GM21367 (cell line): ENCODE measurements at regions not wholly inside any gene's neighbourhood (a gene's known extent, or its start where the extent isn't known, plus 50 kb on each side); places are given as distances from the start of the nearest gene placed in this dataset.

ENCODE experiments used
- ATAC-seq: cut with Tn5 transposase; IDR thresholded peaks from one replicate; pipeline ENCODE4 v1.9.1; 2021; ENCODE audit not compliant: unreplicated experiment

DNA sequence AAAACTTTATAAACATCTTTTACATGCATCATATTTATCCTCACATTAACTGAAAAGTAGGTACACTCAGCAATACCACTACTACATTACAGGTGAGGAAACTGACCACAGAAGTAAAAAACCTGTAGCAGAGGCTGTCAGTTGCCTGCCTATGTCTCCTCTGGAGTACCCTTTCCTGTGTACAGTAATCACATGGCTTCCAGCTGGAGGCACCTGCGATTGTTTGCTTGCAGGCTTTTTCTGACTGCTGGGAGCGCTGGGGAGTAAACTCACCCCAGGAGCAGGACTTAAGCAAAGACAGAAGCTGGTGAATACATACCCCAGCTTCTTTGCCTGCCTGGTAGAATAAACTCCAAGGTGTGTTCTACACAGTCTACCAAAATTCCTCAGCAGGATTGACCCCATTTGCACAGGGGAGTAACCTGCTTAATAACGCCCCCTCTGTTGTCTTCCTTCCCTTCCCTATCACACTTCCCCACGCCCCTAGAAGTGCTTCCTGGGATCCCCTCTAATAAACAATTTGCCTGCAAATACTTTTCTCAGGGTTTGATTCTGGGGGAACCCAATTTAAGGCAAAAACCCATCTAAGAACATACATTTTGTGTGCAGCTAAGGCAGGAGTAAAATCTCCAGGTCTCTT lies 138.9 kb downstream of the PTH2R start:
- no peak for ATAC-seq

DNA sequence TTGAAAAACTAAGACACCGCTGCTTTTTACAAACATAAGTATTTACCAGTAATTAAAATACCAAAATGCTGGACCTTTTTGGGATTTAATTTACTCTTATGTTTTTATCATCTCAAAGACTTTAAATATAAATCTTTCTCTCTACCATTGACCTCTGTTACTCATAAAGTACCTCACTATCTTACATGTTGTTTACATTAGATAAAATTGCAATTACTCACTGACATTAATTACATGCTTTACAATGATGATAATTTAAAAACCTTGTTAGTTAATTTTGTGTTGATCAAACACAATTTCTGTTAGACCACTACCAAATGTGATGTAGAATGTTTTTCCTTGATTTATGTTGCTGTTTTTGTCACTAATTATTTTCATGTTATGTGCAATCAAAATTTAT lies 139.5 kb downstream of the PTH2R start:
- no peak for ATAC-seq

DNA sequence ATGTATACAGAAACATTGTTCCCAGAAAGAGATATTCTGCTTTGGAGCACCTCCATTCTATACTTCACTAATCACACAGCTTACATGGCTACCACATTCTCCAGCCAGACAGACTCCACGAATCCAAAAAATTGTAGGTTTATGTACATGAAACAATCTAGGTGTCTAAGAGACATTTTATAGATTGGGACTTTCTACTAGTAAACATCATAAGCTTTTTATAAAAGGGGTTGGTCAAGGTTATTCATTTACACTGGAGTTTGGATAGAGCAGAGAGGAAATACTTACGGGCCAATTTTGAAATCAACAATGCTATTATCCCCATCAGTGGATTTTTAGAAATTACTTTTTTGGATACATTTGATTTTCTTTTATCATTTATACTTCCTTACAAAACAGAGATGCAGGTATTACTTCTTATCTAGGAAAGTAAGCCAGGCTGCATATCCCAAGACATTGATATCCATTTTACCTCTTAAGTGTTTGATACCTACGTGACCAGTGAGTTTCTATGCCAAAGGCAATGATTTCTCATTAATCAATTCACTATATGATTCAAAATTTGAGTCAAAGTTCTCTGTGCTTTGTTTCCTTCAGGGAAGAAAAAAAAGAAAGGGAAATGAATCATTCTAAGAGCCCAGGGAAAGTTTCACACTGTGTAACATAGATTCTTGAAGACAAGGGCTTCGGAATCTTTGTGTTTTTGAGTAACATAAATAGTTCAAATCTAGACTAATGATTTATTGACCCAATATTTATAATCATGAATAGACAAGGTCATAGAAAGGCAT lies 140.5 kb downstream of the PTH2R start:
- ATAC-seq = no peak

DNA sequence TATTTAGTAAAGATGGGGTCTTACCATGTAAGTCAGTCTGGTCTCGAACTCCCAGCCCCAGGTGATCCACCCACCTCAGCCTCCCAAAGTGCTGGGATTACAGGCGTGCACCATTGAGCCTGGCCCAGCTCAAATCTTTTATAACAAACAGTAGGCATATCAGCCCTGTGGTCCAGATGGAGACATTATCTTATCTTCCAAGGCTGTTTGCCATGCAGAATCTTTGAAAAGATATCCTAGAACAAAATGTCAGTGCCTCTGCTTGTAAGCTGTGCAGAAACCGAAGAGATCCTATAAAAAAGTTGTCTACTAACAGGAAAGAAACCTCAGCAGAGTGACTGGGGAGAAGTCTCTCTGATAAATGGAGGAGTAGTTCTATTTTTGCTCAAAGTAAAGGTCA lies 142.1 kb downstream of the PTH2R start:
- ATAC-seq = no peak

DNA sequence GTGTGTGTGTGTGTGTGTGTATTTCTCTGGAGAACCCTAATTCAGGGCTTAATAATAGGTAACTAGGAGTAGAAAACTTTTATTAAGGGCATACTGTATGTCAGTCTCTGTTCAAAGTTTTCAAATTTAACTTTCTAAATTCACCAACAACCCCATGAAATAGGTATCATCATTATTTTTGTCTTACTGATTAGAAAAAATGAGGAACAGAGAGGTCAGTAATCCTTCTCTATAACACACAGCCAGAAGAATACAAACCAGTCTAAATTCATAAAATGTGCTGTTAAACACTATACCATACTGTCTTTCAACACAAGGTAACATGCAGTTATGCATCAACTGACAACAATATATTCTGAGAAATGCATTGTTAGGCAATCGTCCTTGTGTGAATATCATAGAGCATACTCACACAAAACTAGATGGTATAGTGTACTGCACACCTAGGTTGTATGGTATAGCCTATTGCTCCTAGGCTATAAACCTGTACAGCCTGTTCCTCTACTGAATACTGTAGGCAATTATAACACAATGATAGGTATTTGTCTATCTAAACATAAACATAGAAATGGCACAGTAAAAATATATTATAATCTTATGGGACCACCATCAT lies 143.1 kb downstream of the PTH2R start:
- ATAC-seq = no peak

DNA sequence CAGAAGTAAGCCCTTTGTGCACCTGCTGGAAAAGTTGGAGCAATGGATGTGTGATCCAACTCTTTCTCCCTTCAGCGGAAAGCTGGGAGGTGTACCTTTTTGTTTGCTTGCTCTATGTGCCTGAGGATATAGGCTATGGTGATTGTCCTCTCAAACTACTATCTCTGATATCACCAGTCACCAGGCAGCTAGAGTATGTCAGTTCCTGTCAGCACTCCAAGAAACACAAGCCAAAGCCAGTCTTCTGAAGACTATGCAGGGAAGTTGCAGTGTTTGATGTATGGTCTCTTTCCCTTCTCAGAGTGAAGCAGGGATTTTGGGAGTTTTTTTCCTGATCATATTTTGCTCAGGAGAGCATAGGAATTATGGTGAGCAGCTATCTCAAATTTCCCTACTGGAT lies 146.4 kb downstream of the PTH2R start:
- ATAC-seq = no peak

DNA sequence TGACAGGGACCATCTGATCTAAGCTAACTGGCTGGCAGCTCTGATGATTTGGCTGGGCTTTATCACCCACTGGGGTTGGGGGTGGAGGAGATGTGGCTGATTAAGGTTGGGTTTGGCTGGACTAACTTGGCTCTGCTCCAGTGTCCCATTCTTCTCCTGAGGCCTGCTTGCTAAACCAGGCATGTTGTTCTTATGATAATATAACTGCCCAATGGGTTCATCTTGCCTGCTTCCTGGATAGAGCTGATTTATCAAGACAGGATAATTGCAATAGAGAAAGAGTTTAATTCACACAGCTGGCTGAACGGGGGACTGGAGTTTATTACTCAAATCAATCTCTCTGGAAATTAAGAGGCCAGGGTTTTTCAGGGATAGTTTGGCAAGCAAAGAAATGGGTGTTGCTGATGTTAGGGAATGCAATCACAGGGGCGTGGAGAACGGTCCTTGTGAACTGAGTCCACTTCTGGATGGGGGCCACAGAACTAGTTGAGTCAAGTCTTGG lies 150.4 kb downstream of the PTH2R start:
- ATAC-seq = no peak

DNA sequence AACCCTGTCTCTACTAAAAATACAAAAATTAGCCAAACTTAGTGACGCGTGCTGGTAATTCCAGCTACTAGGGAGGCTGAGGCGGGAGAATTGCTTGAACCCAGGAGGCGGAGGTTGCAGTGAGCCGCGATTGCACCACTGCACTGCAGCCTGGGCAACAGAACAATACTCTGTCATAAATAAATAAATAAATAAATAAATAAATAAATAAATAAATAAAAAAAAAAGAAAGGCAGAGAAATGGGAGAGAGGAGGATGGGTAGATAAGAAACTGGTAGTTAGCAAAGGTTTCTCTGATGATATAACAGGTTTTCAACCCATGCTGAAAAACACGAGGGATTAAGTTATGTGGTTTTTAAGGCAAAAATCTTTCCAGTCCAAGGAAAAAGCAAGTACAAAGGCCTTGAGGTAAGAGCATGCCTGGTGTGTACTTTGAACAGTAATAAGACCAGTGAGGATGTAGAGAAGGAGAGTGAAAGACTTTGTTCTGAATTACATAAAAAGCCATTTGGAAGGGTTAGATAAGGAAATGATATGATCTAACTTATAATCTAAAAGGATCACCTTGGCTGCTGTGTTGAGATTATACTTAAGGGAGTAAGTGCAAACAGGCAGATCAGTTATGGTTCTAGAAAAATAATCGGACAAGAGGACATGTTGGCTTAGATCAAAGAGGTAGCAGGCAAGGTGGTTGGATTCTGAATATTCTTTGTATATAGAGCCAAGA lies 159.3 kb downstream of the PTH2R start:
- no peak for ATAC-seq

DNA sequence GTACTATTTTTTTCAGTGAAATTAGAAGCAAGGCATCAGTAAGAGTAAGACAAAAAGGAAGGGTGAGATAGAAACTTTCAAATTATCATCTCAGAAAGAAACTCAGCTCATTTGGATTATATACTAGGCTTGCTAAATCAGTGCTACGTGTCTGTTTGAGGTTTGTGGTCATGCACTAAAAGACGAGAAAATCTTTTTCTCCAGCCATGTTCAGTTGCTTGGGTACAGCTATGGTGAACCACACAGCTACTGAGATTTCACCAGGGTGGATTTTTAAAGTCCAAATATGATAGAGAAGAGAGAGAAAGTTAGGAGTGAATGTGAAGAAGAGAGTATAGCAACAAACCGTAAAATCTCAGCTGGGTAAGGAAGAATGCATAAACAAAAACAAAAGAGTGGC lies 161.6 kb downstream of the PTH2R start:
- ATAC-seq = no peak

DNA sequence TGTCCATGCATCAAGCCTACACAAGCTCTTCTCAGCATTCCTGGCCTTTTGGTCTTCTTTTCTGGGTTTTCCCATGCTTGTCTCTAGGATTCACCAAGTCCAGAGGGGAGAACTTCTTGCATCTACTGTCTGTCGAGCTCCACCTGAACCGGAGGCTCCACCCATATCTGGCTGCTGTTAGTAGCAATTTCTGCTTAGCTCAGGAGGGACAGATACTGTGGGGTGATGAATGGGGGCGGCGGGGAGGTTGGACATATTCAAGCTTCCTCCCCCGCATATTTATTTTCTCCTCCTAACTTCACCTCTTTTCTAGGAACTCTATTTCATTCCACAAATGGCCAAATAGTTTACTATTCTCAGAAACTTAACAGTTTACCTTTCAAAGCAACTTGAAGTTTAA lies 163.5 kb downstream of the PTH2R start:
- no peak for ATAC-seq

DNA sequence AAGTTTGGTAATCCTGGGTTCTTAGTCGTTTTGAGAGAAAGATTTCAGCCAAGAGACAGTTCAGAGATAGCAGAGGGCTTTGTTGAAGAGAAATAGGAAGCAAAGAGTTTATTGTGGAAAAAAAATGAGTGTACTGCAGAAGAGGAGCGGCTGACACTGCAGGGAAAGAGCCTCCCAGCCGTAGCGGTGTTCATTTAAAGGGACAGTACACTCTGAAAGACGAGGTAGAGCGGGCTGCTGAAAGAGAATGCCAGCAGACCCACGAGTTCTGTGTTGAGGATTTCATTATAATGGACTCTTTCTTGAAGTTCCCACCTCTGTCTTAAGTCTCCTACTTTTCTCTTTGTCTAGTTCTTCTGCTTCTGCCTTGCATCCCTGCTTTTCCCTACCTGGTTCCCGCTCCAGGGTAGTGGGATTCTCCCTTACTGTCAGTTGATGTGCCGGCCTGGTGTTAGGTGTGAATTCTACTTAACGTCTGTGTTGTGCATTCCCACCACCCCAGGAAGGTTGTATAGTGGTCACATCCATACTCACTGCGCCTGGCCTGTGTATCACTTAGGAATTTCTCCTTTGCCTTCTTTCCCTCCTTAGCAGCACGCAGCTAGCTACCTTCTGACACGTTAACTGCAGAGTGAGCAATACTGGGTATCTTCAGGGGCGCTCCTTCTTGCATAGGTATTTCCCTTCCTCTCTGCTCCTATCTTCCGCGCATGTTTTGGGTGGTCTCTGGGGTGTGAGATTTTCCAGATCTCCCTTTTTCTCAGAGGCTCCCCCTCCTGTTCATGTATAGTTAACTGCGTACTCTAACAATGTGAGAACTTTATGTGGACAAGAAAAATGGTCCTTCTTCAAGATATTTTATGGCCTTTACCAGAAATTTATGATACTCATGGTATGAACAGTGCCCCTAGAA lies 164.5 kb downstream of the PTH2R start:
- ATAC-seq = no peak

DNA sequence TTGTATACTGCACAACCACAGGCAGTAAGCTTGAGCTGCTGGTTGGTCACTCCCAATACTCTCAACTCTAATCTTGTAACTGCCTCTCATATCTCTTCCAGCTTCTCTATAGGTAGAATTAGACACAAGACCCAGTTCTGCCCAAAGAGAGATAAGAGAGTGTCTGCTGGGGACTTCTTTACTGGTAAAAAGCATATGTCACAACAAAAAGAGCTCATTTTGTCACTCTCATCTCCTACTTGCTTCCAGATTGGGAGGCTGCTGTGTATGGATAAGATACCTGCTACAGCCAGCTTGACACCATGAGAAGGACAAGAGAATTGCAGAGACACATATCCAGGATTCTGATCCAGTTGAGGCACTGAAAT lies 165.2 kb downstream of the PTH2R start:
- ATAC-seq = no peak

DNA sequence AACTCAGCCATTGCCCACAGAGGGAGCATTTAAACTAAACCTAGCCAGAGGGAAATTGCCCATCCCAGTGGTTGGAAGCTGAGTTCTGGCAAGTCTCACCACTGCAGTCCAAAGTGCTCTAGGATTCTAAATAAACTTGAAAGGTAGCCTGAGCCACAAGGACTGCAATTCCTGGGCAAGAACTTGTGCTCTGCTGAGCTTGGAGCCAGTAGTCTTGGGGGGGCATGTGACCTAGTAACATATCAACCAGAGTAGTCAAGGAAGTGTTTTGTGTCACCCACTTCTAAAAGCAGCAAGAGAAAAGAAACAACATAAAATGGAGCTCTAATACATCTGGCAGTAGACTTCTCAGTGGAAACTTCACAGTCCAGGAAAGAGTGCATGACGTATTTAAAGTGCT lies 167.0 kb downstream of the PTH2R start:
- ATAC-seq = no peak

DNA sequence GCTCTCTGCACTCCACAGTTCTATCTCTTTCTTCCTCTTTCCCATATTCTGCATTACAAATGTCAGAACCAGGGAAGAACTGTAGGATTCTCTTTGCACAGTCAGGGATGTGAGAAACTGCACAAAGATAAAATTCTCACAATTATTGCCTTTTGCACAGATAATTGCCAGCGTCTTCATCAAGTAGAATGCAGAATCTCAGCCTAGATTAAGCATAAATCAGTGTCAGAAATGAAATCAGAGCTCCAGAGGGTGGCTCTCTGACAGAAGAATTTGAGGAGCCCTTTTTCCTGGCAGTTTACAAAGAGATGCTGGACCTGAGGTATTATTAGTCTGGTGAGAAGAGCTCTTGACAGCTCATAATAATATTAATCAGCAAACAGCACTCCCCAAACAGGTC lies 173.1 kb downstream of the PTH2R start:
- ATAC-seq = no peak

DNA sequence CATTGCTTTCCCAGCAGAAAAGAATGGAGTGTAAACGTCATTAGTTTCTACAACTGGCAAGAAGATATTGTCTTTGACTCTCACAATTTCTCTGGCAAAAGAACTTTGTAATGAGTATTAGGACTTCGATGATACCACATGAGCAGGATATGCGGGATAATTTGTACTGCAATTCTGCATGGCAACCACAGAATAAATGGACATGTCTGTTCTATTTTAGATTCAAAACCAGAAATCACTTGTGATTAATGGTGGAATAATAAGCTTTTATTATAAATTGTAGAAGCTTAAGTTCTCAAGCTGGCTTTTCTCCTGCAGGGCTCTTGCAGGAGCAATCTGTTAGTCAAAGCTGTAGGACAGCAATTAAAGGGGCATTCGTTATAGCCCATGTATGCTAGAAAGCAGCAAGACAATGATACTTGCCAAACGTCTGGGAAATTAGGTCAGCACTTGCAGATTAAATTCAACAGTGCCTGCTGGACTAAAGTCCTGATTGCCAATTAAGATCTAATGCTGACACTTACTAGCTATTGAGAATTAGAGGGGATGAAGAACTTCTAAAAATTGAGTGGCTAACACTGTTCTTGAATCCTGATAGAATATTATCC lies 177.9 kb downstream of the PTH2R start:
- no peak for ATAC-seq

DNA sequence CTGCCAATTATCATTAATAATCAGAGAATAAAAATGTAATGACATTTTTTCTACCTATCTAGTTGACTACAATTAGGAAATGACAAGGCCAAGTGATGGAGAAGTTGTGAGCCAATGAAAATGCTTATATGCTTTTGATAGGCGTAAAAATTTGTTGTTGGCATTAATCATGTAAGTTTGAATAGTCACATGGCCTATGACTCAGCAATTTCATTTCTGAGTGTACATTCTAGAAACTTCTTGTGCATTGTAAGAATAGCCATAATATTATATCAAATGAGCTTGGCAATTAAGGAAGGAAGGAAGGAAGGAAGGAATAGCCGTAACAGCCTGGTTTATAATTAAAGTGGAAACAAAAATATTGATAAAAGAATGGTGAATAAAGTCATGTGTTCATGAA lies 179.9 kb downstream of the PTH2R start:
- ATAC-seq = no peak

DNA sequence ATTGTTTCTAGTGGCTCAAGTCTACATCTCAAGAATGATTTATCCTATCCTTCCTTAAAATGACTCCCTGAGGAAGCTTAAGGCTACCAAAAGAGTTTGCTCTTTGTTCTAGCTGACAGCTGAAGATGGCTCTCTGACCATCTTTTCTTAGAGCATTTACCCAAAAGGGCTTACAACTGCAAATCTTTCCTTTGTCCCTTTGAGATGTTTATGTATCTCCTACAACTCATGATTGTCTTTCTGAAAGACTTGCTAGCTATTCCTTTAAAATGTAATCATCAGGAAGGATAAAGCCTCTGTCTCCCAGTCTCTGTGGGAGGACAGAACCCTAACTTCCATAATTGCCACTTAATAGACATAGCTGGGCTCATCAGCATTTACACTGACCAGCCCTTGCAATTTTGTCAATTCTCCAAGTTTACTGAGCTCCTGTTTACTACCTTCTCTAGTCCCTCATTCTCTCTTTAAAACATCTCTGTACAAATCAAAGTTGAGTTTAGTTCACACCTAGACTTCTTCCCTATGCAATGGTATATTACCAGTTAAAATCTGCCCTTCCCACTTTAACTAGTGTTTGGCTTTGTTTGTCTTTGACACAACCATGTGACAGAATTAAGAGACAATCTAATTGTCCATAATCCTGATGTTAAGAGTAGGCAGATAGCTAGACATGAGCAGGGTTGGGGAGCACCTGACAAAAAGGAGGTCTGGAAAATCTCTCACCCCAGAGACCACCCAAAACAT lies 188.2 kb downstream of the PTH2R start:
- no peak for ATAC-seq

DNA sequence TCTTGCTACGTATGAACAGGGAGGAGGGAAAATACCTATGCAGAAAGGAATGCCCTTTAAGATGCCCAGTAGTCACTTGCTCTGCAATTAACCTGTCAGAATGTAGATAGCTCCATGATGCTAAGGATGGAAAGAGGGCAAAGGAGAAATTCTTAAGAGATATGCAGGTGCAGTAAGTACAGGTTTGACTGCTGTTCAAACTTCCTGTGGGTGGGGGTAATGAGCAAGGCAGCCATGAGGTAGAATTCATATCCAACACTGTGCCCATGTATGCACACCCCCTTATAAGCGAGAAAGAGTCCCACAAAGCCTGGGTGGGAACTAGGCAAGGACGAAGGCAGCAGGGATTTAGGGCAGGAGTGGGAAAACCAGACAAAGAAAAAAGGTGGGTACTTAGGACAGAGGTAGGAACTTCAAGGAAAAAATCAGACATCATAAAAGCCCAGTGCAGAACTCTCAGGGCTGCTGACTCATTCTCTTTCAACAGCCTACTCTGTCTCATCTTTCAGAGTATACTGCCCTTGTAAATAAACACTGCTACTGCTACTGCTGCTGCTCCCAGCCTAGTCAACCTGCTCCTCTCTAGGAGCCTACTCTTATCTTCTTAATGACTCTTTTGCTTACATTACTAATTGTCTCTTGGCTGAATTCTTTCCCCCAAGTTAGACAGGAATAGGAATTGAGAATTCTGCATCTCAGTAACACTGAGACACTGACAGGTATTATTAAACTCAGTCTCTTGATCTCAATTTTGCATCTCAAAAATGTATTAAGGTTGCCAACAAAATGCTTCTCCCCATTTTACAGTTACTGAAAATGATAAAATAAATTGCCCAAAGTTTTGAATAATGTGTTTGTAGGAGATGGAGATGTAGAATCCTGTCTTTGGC lies 189.0 kb downstream of the PTH2R start:
- ATAC-seq = no peak
